BJ (cell line): ENCODE measurements at regions not wholly inside any gene's neighbourhood (a gene's known extent, or its start where the extent isn't known, plus 50 kb on each side); places are given as distances from the start of the nearest gene placed in this dataset.

Experiments used
- CTCF ChIA-PET: fragments of 350-600 bp; formaldehyde crosslinking; extraction: SDS; loops from one replicate; lab custom pipeline; 2021; ENCODE audit warnings: antibody characterized with exemption, inconsistent platforms; lab: Yijun Ruan, JAX
- POLR2A ChIA-PET: fragments of 300-600 bp; sonication (Branson Sonifier 250); formaldehyde crosslinking; extraction: SDS; loops from one replicate; lab custom pipeline; 2021; ENCODE audit warnings: antibody characterized with exemption; lab: Charles Lee
- DNase-seq: peaks from one replicate; pipeline ENCODE4 v3.0.0-alpha.2; 2011; ENCODE audit warnings: low read depth
- H3K27me3 ChIP-seq: 2 replicates; pipeline ENCODE4 v1.6.0; 2011; ENCODE audit warnings: low read length; ENCODE audit not compliant: control insufficient read depth, insufficient read depth
- H3K36me3 ChIP-seq: 2 replicates; pipeline ENCODE4 v1.5.1; 2011; ENCODE audit warnings: low read length; ENCODE audit not compliant: control insufficient read depth, insufficient read depth
- H3K4me3 ChIP-seq: 2 replicates; pipeline ENCODE4 v1.5.1; 2011; ENCODE audit warnings: low read depth, mild to moderate bottlenecking, control low read depth, low read length
- TF ChIP-seq, protein P1 (sequence below): IDR thresholded peaks from 2 replicates; pipeline ENCODE4 v1.5.1; 2011; ENCODE audit warnings: low read depth, mild to moderate bottlenecking, control low read depth, inconsistent platforms, low read length, moderate library complexity; ENCODE audit not compliant: insufficient read depth

DNA sequence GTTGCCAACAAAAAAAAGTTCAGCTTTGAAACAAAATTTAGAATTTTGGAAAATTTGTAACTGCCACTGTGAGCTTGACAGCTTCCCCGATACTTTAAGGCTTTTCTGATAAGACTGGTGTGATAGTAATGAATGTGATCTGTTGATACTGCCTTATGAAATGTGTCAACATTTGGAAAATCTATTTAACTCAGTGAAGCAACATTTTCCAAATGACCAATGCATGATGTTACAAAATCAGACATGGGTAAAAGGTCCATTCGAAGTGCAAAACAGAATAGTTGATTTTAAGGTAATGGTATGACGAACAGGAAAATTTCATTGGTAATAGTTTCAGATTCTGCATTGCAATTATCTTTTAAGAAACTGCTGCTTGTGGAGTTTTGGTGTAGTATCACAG, 175.4 kb downstream of the SEM1 start:
- Histone ChIP-seq H3K36me3 (no peaks in the 10 kb centered on the region), H3K4me3 (no peak overlapping the region), H3K27me3 (no peaks in the 10 kb centered on the region)
- POLR2A ChIA-PET, result no interaction called here
- CTCF ChIA-PET, result no interaction called here
- TF ChIP-seq, protein P1, sequence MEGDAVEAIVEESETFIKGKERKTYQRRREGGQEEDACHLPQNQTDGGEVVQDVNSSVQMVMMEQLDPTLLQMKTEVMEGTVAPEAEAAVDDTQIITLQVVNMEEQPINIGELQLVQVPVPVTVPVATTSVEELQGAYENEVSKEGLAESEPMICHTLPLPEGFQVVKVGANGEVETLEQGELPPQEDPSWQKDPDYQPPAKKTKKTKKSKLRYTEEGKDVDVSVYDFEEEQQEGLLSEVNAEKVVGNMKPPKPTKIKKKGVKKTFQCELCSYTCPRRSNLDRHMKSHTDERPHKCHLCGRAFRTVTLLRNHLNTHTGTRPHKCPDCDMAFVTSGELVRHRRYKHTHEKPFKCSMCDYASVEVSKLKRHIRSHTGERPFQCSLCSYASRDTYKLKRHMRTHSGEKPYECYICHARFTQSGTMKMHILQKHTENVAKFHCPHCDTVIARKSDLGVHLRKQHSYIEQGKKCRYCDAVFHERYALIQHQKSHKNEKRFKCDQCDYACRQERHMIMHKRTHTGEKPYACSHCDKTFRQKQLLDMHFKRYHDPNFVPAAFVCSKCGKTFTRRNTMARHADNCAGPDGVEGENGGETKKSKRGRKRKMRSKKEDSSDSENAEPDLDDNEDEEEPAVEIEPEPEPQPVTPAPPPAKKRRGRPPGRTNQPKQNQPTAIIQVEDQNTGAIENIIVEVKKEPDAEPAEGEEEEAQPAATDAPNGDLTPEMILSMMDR, result no peak
- DNase-seq, result no peak

DNA sequence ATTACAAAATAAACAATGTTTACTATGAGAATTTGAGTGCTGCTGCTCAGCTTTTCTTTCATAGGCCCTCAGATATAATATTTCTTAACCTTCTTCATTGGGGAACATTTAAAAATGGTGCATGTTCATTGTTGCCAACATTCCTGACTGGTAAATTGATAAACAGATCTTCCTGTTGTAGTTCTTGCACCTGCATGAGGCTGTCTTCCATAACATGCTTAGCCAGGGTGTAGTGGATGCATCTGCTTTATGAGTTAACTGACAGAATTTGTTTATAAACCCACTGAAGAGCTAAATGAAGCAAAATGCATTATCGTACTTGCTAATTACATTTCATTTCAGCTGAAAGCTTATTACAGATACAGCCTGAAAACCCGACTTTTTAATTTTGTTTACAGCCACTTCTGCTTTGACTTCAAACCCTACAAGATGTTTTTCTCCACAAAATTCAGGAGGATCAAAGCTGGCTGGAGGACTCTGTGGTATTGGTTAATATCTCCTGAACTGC, 177.2 kb downstream of the SEM1 start:
- ChIA-PET CTCF (interaction anchor here (0.8 kb wide), 1 partner anchor 38 kb away, joined by 3 read pairs; no protein-coding TSS in a partner anchor), POLR2A (no interaction called here)
- DNase-seq, result no peak
- TF ChIP-seq, protein P1, result no peak
- no peak overlapping the region for H3K4me3 ChIP-seq
- no peaks in the 10 kb centered on the region for H3K27me3 ChIP-seq
- H3K36me3 ChIP-seq, result no peaks in the 10 kb centered on the region

DNA sequence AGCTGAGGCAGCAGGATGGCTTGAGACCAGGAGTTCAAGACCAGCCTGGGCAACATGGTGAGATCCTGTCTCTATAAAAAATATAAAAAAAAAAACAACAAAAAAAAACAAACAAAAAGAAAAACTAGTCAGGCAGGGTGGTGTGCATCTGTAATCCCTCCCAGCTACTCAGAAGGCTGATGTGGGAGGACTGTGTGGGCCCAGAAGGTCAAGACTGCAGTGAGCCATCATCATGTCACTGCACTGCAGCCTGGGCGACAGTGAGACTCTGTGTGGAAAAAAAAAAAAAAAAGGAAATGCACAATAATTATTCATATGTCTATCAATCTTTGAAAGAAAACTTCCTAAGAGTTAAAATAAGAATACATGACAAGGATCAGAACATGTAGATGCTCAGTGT, 178.3 kb downstream of the SEM1 start:
- H3K4me3 ChIP-seq, result no peak overlapping the region
- no peaks in the 10 kb centered on the region for H3K36me3 ChIP-seq
- no peak for DNase-seq
- ChIA-PET CTCF (no interaction called here), POLR2A (no interaction called here)
- no peaks in the 10 kb centered on the region for H3K27me3 ChIP-seq
- TF ChIP-seq, protein P1, result no peak

DNA sequence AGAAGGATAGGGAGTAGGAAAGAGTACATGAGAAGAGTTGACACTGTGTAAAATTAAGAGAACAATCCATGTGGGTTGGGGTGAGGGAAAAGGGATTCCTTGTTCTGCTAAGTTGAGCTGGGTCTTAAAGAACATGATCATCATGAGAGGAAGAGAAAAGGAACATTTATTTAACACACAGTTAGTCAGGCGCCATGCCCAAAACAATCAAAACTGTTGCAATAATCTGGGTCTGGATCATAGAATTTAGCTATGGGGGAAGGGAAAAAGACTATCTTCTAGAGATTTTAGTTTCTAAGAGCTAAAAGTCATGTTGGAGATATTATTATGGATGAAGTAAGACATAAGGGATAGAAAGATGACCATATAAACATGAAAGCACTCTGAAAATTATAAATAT, 178.9 kb downstream of the SEM1 start:
- Histone ChIP-seq H3K36me3 (no peaks in the 10 kb centered on the region), H3K27me3 (no peaks in the 10 kb centered on the region), H3K4me3 (no peak overlapping the region)
- no peak for DNase-seq
- POLR2A ChIA-PET, result no interaction called here
- TF ChIP-seq, protein P1, result no peak
- CTCF ChIA-PET, result no interaction called here

DNA sequence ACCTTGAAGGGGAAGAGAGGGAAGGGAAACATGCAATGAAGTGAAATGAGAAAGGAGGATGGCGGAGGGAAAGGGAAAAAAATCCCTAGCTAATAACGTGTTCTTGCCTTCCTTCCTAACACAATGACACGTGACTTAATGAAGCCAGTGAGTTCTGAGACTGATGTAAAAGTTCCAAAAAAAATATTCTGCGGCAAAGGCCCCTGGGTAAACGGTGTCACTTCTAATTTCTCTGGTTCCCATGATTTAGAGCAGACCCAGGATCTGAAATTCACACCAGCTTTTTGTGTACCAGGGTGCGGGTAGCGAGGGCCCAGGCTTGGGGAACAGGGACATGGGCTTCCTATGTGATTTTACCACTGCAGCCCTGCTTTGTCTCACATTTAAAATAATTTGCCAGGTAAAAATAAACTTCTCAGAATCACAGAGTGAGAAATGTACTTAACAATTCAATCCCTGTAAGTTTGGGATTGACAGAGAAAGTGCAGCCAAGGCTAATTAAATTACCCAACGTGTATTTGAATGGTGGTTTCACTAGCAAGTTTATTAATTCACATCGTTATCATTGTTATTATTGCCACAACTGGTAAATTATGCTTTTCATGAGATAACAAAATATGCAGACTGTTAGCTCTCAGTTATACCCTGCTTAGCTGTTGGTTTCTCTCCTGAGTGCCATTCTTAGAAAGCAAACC, 182.4 kb downstream of the SEM1 start:
- CTCF ChIA-PET, result no interaction called here
- TF ChIP-seq, protein P1, result no peak
- no peak for DNase-seq
- Histone ChIP-seq H3K27me3 (no peaks in the 10 kb centered on the region), H3K36me3 (no peaks in the 10 kb centered on the region), H3K4me3 (no peak overlapping the region)
- POLR2A ChIA-PET, result no interaction called here
